PC-9 (cell line): ENCODE measurements at regions not wholly inside any gene's neighbourhood (a gene's known extent, or its start where the extent isn't known, plus 50 kb on each side); places are given as distances from the start of the nearest gene placed in this dataset.

Experiments
- EZH2 ChIP-seq: fragments of 200-600 bp; sonication (generic); IDR thresholded peaks from 2 replicates; pipeline ENCODE4 v1.8.0; 2017; ENCODE audit warnings: antibody characterized with exemption, low read depth
- TF ChIP-seq, protein P1 (sequence below): fragments of 200-600 bp; sonication (generic); conservative IDR thresholded peaks from 2 replicates; pipeline ENCODE4 v1.6.1; 2017; ENCODE audit warnings: mixed run types, antibody characterized with exemption, mild to moderate bottlenecking, moderate library complexity

DNA sequence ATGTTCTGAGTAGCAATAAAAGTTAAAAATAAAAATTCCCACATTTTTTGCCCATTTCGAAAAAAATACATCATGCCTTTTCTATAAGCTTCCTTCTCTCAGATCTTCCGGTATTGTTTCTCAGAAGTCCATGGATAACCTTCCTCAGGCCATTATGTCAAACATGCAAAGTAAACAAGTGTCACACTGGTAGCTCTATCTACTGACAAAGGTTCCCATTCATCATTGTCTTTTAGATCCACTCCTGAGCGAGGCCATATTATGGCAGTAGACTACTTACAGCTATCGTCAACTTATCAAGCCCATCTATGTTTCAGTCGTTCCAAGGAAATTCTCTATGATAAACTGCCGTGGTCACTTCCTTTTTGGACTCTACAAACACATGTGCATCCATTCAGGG, 1068.2 kb downstream of the GLUD2 start:
- TF ChIP-seq, protein P1, sequence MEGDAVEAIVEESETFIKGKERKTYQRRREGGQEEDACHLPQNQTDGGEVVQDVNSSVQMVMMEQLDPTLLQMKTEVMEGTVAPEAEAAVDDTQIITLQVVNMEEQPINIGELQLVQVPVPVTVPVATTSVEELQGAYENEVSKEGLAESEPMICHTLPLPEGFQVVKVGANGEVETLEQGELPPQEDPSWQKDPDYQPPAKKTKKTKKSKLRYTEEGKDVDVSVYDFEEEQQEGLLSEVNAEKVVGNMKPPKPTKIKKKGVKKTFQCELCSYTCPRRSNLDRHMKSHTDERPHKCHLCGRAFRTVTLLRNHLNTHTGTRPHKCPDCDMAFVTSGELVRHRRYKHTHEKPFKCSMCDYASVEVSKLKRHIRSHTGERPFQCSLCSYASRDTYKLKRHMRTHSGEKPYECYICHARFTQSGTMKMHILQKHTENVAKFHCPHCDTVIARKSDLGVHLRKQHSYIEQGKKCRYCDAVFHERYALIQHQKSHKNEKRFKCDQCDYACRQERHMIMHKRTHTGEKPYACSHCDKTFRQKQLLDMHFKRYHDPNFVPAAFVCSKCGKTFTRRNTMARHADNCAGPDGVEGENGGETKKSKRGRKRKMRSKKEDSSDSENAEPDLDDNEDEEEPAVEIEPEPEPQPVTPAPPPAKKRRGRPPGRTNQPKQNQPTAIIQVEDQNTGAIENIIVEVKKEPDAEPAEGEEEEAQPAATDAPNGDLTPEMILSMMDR, result no peak
- TF ChIP-seq EZH2, result no peak
